GM12878 (cell line): ENCODE measurements at regions not wholly inside any gene's neighbourhood (a gene's known extent, or its start where the extent isn't known, plus 50 kb on each side); places are given as distances from the start of the nearest gene placed in this dataset.
"Not testable (repeated sequence)": the region's sequence is repeated elsewhere in the genome, so short reads cannot be mapped to it uniquely, and the experiment has no call there.

Experiments
- ATAC-seq: fragments of 200-7000 bp; cut with Tn5 transposase; 3 replicates; pipeline ENCODE4 v1.9.1; 2020; ENCODE audit warnings: mild to moderate bottlenecking, moderate library complexity
- BruUV-seq: library from RNA; stranded (reverse); fragments of 400-500 nt; replicated peaks from 2 replicates; lab custom pipeline; 2021; lab: Mats Ljungman, UMichigan
- CTCF ChIA-PET: fragments of 300-600 bp; sonication (Branson Sonifier 250); formaldehyde crosslinking; extraction: SDS; loops from one replicate; lab custom pipeline; 2021; ENCODE audit warnings: inconsistent platforms; lab: Yijun Ruan, JAX
- POLR2A ChIA-PET: fragments of 350-600 bp; formaldehyde crosslinking; extraction: SDS; loops from one replicate; lab custom pipeline; 2021; ENCODE audit warnings: inconsistent platforms; lab: Charles Lee
- RAD21 ChIA-PET: fragments of 300-600 bp; sonication (Branson Sonifier 250); formaldehyde crosslinking; loops from one replicate; lab custom pipeline; 2023; ENCODE audit warnings: antibody characterized with exemption; ENCODE audit not compliant: unreplicated experiment; lab: Charles Lee
- SMC1A ChIA-PET: fragments of 300-600 bp; sonication (Branson Sonifier 250); formaldehyde crosslinking; loops from one replicate; lab custom pipeline; 2023; ENCODE audit not compliant: unreplicated experiment, uncharacterized antibody; lab: Charles Lee
- DNase-seq: peaks from one replicate; pipeline ENCODE4 v3.0.0-alpha.2; 2011; ENCODE audit warnings: low read depth, low spot score
- FAIRE-seq: peaks from 3 replicates; lab custom pipeline; 2011; peaks lifted over from hg19 to GRCh38; lab: Jason Lieb, UNC
- H2AFZ ChIP-seq: 2 replicates; pipeline ENCODE4 v1.6.0; 2011; ENCODE audit warnings: low read depth, low read length, control low read depth; ENCODE audit not compliant: control insufficient read depth
- H3K27ac ChIP-seq: 2 replicates; pipeline ENCODE4 v1.5.1; 2011; ENCODE audit warnings: control low read depth; ENCODE audit not compliant: control insufficient read depth, insufficient read depth
- H3K27me3 ChIP-seq, 2 experiments: replicated peaks in 1 of 2; 2 replicates each; pipeline versions ENCODE4 v1.6.0 to v1.6.1; 2011; ENCODE audit warnings: low read length in 1 of 2; ENCODE audit not compliant: control insufficient read depth in 2 of 2, insufficient read depth in 2 of 2
- H3K36me3 ChIP-seq, 2 experiments: 2 replicates each; pipeline ENCODE4 v1.5.1; 2011; ENCODE audit warnings: low read length in 1 of 2; ENCODE audit not compliant: control insufficient read depth in 2 of 2, insufficient read depth in 2 of 2
- H3K4me1 ChIP-seq: 2 replicates; pipeline ENCODE4 v1.6.1; 2011; ENCODE audit warnings: mild to moderate bottlenecking, low read length, moderate library complexity, mixed read lengths; ENCODE audit not compliant: control insufficient read depth, insufficient read depth
- H3K4me2 ChIP-seq: 2 replicates; pipeline ENCODE4 v1.6.0; 2011; ENCODE audit warnings: control low read depth; ENCODE audit not compliant: control insufficient read depth, insufficient read depth
- H3K4me3 ChIP-seq: fragments of 200-600 bp; sonication (generic); 2 replicates; pipeline ENCODE4 v1.5.1; 2016
- H3K79me2 ChIP-seq: 2 replicates; pipeline ENCODE4 v1.6.0; 2011; ENCODE audit warnings: low read length; ENCODE audit not compliant: control insufficient read depth, insufficient read depth
- H3K9ac ChIP-seq: 2 replicates; pipeline ENCODE4 v1.8.0; 2011; ENCODE audit warnings: low read length, control low read depth, mixed read lengths; ENCODE audit not compliant: control insufficient read depth, insufficient read depth
- H3K9me3 ChIP-seq: replicated peaks from 3 replicates; pipeline ENCODE4 v1.5.1; 2011; ENCODE audit warnings: mild to moderate bottlenecking, low read length; ENCODE audit not compliant: control insufficient read depth, insufficient read depth
- H4K20me1 ChIP-seq: 2 replicates; pipeline ENCODE4 v1.6.0; 2011; ENCODE audit not compliant: control insufficient read depth, insufficient read depth
- WGBS: methylation state at CpG from one replicate; pipeline ENCODE4 v1.1.6; 2016; ENCODE audit warnings: low lambda C conversion rate; ENCODE audit not compliant: insufficient replicate concordance, insufficient coverage; ENCODE audit errors: missing lambda C conversion rate; 5-methylcytosine and 5-hydroxymethylcytosine counted together
- in situ Hi-C: fragments of 300-500 bp; cut with MboI; formaldehyde crosslinking; loops from 9 replicates; pipeline ENCODE4 v1.14.3; 2018; ENCODE audit warnings: mixed read lengths
- intact Hi-C: fragments of 100-400 bp; cut with micrococcal nuclease; formaldehyde crosslinking; loops from one replicate; pipeline ENCODE4 v1.14.2; 2022; ENCODE audit not compliant: unreplicated experiment
- TF ChIP-seq, protein P1 (sequence below): fragments of 450-650 bp; IDR thresholded peaks from 2 replicates; pipeline ENCODE4 v1.6.1; 2017; ENCODE audit warnings: mild to moderate bottlenecking, moderate library complexity
- TF ChIP-seq, protein P2 (sequence below): IDR thresholded peaks from 2 replicates; pipeline ENCODE4 v1.6.1; 2011; ENCODE audit warnings: borderline replicate concordance, low read depth, mild to moderate bottlenecking, moderate library complexity, mixed read lengths, low read length; ENCODE audit not compliant: insufficient read depth; ENCODE audit errors: extremely low read length

- TF ChIP-seq, protein P1, sequence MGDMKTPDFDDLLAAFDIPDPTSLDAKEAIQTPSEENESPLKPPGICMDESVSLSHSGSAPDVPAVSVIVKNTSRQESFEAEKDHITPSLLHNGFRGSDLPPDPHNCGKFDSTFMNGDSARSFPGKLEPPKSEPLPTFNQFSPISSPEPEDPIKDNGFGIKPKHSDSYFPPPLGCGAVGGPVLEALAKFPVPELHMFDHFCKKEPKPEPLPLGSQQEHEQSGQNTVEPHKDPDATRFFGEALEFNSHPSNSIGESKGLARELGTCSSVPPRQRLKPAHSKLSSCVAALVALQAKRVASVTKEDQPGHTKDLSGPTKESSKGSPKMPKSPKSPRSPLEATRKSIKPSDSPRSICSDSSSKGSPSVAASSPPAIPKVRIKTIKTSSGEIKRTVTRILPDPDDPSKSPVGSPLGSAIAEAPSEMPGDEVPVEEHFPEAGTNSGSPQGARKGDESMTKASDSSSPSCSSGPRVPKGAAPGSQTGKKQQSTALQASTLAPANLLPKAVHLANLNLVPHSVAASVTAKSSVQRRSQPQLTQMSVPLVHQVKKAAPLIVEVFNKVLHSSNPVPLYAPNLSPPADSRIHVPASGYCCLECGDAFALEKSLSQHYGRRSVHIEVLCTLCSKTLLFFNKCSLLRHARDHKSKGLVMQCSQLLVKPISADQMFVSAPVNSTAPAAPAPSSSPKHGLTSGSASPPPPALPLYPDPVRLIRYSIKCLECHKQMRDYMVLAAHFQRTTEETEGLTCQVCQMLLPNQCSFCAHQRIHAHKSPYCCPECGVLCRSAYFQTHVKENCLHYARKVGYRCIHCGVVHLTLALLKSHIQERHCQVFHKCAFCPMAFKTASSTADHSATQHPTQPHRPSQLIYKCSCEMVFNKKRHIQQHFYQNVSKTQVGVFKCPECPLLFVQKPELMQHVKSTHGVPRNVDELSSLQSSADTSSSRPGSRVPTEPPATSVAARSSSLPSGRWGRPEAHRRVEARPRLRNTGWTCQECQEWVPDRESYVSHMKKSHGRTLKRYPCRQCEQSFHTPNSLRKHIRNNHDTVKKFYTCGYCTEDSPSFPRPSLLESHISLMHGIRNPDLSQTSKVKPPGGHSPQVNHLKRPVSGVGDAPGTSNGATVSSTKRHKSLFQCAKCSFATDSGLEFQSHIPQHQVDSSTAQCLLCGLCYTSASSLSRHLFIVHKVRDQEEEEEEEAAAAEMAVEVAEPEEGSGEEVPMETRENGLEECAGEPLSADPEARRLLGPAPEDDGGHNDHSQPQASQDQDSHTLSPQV: no peak
- TF ChIP-seq, protein P2, sequence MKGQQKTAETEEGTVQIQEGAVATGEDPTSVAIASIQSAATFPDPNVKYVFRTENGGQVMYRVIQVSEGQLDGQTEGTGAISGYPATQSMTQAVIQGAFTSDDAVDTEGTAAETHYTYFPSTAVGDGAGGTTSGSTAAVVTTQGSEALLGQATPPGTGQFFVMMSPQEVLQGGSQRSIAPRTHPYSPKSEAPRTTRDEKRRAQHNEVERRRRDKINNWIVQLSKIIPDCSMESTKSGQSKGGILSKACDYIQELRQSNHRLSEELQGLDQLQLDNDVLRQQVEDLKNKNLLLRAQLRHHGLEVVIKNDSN: no peak
- TF ChIP-seq, all 136 proteins: peak for 0
Observed at GRCh38 chr18:1784113-1784512, 787.2 kb downstream of the METTL4 start (continued).

GRCh38 chr18:1785980-1786379 is 785.3 kb downstream of the METTL4 start:
- H4K20me1 ChIP-seq, FAIRE-seq, in situ Hi-C loops, CTCF ChIA-PET, H3K79me2 ChIP-seq, H3K27ac ChIP-seq, ATAC-seq, intact Hi-C loops, BruUV-seq, H3K4me3 ChIP-seq, H3K9me3 ChIP-seq, H3K27me3 ChIP-seq, H2AFZ ChIP-seq, H3K4me2 ChIP-seq, DNase-seq, POLR2A ChIA-PET, H3K9ac ChIP-seq, H3K36me3 ChIP-seq, H3K4me1 ChIP-seq, RAD21 ChIA-PET: not testable (repeated sequence)
- SMC1A ChIA-PET: interaction anchor here (0.6 kb wide), 1 partner anchor 901 kb away, joined by 3 read pairs; no protein-coding TSS in a partner anchor
- WGBS: 0% methylated on average over 4 of the region's 4 CpGs
